T47D (cell line): ENCODE measurements at regions not wholly inside any gene's neighbourhood (a gene's known extent, or its start where the extent isn't known, plus 50 kb on each side); places are given as distances from the start of the nearest gene placed in this dataset.

Source experiments
- DNase-seq, 2 experiments: peaks; one replicate each; pipeline versions ENCODE4 v3.0.0 to v3.0.0-alpha.2; 2011 to 2012; ENCODE audit warnings: low read depth in 1 of 2, low spot score in 1 of 2
- JUND ChIP-seq: IDR thresholded peaks from 2 replicates; pipeline ENCODE4 v1.6.1; 2012; ENCODE audit warnings: low read depth
- in situ Hi-C: cut with HindIII; loops from 2 replicates; pipeline ENCODE4 v1.10.0; 2016; ENCODE audit warnings: low sequenced_read_pairs, low pct_unique_long_range_greater_than_20kb

DNA sequence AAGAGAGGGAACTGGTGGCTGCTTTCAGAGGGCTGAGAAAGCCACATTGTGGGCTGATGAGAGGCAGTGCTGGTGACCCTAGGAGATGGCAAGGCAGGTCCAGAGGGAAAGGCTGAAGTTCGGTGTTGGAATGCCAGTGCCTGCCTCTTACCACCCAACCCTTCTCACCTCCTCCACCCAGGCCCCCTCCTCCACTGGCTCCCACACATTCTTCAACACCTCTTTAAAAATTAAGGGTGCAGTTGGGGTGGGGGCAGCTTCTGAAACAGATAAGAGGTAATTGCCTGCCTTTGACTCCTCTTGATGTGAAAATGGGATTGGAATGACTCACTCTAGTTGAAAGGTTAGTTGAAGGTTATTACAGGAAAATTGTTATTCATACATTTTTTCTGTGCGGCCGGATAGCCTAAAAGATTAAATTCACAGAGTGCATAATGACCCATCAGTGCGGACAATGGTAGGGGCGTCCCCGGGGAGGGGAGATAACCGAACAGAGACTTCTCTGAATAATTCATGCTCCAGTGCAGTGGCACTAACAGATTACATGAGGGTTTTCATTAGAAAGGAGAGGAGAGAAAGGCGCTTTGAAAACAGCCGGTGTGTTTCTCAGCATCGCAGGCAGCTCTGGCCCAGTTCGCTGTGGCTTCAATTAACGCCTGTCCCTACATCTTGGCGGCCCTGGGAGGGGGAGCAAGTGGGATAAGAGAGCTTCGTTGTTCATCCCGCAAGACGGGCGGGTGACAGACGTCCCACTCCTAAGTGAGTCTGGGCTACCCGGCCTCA lies 212.4 kb downstream of the TLE3 start:
- no peak for DNase-seq
- in situ Hi-C loops, result no loop called here
- TF ChIP-seq JUND, result no peak

DNA sequence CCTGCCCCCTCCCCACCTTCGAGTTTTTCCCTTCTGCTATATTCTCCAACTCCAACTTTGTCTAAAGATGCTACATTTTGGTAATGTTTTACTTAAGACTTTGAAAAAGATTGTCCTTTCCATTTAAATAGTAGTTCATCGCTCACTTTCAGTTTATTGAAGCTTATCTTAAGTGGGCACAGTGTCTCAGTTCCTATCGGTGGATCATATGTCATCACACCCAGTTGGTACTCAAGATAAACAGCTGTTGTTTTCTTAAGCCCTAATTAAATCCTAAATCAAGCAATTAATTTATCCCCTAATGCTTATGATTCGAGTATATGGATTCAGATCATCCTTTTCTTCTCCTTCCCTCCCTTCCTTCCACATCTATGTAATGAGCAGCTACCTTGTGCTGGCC lies 210.7 kb downstream of the TLE3 start:
- no peak for DNase-seq
- in situ Hi-C loops, result no loop called here
- TF ChIP-seq JUND, result no peak

DNA sequence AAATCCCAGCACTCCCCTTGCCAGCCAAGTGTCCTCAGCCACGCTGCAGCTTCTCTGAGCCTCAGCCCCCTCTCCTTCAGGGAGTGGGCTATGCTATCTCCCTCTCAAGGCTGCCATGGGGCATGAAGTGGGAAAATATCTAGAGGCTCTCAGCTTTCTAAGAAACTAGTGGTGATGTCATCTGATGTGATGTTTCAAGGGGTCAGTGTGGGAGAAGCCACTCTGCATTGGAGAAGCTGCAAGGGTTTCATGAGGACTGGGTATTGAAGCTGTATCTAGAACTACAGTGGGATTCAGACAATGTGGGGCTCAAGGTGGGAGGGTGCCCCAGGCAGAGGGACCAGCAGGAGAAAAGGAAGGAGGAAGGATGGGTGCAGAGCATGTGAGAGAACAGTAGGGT lies 210.2 kb downstream of the TLE3 start:
- no peak for DNase-seq
- no peak for TF ChIP-seq JUND
- in situ Hi-C loops, result no loop called here

DNA sequence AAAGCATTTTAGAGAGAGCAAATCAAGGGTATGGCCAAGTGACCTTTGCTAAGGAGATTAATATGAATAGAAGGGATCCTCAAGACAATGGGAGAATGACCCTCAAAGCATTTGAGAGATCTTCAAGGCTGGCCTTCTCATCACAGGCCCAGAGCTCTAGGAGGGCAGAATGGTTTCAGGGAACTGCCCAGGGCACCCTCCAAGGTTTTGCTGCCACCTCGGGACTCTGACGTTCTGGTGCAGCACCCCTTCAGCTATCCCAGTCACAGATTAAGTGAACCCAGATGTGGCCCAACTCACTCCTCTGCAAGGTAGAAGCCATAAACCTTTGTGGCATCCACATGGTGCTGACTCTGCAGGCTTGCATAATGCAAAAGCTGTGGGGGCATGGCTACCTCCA lies 209.3 kb downstream of the TLE3 start:
- no peak for TF ChIP-seq JUND
- in situ Hi-C loops, result no loop called here

DNA sequence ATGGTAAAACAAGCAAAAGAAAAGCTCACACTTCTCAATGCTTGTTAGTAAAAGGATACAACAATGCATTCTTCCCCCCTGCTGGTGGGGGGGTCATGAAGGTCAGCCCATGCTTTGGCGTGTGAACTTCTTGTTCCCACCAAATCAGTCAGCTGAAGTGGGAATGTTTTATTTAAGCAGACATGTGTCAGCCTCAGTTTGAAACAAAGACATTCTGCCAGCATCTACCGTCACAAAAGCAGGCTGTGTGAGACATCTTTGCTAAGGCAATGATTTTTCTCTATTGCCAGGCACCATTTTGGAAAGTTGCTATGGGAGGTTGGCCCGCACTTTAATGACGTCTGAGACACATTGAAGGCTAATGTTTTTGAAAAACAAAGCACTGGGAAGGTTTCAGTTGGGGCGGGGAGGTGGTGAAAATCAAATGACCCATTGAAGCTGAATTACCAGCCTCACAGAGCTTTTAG lies 206.6 kb downstream of the TLE3 start:
- TF ChIP-seq JUND, result no peak
- in situ Hi-C loops, result no loop called here
- DNase-seq, result no peak

More for the DNA sequence above, 209.3 kb downstream of the TLE3 start:
- no peak for DNase-seq

DNA sequence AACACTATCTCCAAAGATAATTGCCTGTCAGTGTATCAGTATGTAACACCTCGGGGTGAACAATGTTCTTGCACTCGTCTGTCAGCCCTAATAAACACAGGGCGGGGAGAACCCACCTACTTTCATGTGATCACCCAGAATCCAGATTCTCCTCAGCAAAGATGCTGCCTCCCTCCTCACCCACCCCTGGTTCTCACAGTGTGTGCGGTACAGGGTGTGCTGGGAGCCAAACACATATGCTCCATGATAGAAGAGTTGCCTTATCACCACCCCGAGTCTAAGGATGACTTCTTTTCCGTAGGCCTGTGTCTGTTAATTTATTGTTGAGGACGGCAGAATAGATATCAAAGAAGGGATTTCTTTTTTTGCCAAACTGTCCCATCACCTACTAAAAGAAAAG lies 206.1 kb downstream of the TLE3 start:
- no peak for DNase-seq
- in situ Hi-C loops, result no loop called here
- TF ChIP-seq JUND, result no peak

DNA sequence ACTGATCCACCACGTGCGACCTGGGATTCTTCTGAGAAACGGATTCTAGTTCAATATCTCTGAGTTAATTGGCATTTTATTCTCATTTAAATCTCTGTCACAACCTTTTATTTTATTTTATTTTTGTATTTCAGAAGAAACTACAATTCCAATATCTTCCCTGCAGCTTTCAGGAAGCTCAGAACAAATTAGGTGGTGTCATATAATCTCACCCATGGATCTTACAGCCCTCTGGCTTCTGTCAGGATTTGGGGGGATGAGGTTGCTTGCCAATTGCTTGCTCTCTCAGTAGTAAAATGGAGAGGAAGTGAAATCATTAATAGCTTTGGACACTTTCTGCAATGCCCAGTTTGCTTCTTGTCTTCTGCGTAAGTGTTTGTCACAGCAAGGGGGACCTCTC lies 205.4 kb downstream of the TLE3 start:
- in situ Hi-C loops, result no loop called here
- no peak for DNase-seq
- no peak for TF ChIP-seq JUND

DNA sequence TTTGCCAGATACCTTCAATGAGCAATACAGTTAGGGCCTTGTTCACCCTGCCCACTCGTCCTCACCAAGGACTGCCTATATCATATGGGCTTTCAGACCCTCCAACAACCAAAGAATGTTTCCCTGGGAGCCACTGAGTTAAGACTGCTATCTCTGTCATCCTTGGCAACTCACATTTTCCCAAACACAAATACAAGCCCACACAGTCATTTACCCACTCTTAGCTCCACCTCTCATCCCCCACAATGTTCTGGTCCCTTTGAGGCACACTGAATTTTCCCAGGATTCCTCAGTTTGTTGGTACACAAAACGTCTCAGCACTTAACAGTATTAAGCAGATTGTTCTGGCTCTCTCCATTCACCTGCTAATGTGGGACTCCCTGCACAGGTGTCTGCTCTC lies 204.6 kb downstream of the TLE3 start:
- no peak for TF ChIP-seq JUND

DNA sequence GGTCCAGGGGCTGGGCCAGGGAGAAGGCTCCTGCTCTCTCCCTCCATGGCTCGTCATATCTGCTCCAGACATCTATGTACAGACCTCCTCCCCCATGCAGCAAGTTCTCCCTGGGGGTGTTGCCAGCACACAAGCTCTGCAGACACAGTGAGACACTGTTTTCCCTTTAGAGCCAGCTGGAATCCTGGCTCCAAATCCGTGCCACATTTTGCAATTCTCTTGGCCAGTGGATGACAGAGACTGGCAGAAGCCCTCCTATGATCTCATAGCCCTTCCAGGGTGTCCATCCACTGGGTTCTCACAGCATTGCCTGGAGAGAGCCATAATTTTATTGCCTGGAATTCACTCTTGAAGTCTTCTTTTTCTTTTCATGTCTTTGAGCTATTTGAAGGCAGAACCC lies 203.9 kb downstream of the TLE3 start:
- in situ Hi-C loops, result no loop called here
- peak; percentile 26 to 59 for DNase-seq
- no peak for TF ChIP-seq JUND

More for the DNA sequence above, 204.6 kb downstream of the TLE3 start:
- in situ Hi-C loops, result no loop called here
- DNase-seq, result no peak

DNA sequence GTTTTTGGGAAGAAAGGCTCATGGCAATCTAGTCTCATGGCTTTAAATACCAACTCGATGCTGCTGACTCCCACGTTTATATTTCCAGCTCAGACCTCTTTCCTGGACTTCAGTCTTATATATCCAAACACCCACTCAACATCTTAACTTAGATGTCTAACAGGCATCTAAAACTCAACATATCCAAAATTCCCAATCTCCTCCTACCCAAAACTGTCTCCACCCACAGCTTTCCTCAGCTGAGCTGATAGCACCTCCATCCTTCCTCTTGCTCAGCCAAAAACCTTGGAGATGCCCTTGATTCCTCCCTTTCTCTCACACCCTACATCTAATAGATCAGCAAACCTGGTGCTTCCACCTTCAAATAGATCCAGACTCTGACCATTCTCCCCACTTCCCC lies 202.5 kb downstream of the TLE3 start:
- TF ChIP-seq JUND, result no peak
- in situ Hi-C loops, result no loop called here
- DNase-seq, result no peak

DNA sequence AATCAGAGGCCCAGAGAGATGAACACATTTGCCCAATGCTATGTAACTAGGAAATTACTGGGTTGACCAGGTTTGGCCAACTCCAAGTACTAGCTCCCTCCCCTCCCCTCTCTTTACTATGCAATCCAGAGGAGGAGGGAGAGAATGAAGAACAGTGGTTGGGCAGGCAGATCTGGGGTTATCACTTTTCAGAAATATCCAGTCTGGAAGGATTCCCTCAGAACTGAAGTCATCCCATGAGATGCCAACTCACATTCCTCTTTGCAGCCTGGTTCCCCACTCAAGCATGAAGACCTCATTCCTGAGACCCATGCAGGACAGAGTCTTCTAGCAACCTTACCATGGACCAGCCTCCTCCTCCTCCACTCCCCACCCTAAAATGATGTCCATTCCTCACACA lies 201.1 kb downstream of the TLE3 start:
- in situ Hi-C loops, result no loop called here

DNA sequence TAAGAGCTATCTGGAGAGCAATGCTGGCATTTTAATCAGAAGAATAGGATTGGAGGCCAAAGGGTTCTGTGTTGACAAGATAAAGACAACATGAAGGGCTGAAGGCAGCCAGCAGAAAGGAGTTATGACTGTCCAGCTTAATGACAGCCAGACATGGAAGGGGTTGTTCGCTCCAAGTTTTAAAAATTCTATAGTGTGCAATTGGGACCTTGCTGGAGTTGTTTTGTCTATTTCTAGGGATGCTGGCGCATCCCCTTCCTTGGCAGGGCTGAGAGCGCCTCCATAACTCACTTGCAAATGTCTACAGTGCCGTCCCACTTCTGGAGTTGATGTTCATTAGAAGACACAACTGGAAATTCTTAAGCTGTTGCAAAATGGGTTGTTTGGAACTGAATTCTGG lies 200.7 kb downstream of the TLE3 start:
- in situ Hi-C loops, result no loop called here
- no peak for DNase-seq

More for the DNA sequence above, 201.1 kb downstream of the TLE3 start:
- no peak for DNase-seq
- TF ChIP-seq JUND, result no peak

DNA sequence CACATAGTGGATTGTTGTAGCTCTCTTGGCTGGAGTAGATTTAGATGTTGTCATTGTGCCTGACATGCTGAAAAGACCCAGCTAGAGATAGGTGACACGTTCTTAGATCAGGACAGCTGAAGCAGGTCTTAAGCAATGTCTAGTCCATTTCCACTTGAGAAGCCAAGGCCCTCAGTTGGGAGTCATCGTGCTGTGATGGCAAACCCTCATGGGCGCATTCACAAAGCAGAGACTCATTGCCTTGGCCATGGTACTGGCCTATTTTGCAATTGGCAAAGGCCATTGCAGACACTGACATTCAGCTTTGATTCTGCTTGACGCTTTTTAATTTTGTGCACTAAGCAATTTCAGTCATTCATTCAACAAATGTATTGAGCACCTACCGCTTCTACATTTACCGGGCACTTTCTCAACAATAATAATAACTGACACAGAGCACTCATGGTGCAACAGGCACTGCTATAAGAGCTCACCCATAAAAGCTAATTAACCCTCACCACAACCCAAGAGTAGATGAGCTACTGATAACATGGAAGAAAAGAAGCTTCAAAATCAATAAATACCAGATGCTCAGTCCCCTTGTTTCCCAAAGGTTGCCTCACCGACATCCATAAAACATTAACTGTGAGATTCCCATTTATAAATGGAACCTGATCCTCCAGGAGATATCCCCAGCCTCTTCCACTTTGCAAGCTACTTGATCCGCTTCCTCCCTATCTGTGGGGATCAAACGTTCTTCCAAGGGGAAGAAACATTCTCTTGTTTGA lies 200.1 kb downstream of the TLE3 start:
- TF ChIP-seq JUND, result no peak
- in situ Hi-C loops, result no loop called here
- no peak for DNase-seq

More for the DNA sequence above, 200.7 kb downstream of the TLE3 start:
- TF ChIP-seq JUND, result no peak
